Panc1 (cell line): ENCODE measurements at regions not wholly inside any gene's neighbourhood (a gene's known extent, or its start where the extent isn't known, plus 50 kb on each side); places are given as distances from the start of the nearest gene placed in this dataset.
"Not testable (repeated sequence)": the region's sequence is repeated elsewhere in the genome, so short reads cannot be mapped to it uniquely, and the experiment has no call there.

ENCODE experiments used
- CTCF ChIP-seq: fragments of 450-650 bp; IDR thresholded peaks from 2 replicates; pipeline ENCODE4 v1.5.1; 2017; ENCODE audit warnings: mild to moderate bottlenecking
- POLR2AphosphoS5 ChIP-seq: IDR thresholded peaks from 2 replicates; pipeline ENCODE4 v1.6.1; 2012; ENCODE audit warnings: mild to moderate bottlenecking, low read depth, low read length, moderate library complexity
- TCF7L2 ChIP-seq: IDR thresholded peaks from 2 replicates; pipeline ENCODE4 v1.6.1; 2011; ENCODE audit warnings: mild to moderate bottlenecking, low read depth, low read length, inconsistent platforms

GRCh38 chr9:138212811-138213210 lies 335.2 kb downstream of the CACNA1B start:
- TF ChIP-seq CTCF, POLR2AphosphoS5, TCF7L2: not testable (repeated sequence)
